ENCODE measurements at regions not wholly inside any gene's neighbourhood (a gene's known extent, or its start where the extent isn't known, plus 50 kb on each side); places are given as distances from the start of the nearest gene placed in this dataset.
A peak's percentile ranks its signal among the peaks of the same experiment; 100 is the strongest.

DNA sequence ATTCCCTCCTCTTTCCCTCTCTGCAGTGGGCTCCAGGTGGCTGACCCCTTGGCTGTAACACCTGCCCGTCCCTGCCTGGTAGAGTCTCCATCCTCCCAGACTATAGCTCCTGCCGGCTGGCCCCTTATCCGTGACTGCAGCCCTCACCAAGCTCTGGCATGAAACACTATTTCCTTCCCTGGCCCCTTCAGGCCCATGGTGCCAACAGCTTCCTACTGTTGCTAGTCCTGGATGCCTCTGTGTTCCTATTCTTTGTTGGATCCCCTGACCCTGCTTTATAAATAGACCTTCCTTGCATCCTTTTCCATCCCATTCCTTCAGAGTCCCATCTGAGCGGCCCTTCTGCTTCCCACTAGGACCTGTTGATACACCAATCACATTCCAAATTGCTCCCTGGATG is 195.0 kb downstream of the ZNF326 start:
- Histone ChIP-seq H3K9me2 (ENCODE audit: insufficient read depth) (0 out of 2 replicates have a peak, but pooled peaks cover 3% of the 10 kb centered on the region), H3K4me2 (no peak overlapping the region), H3F3A (replicated peaks; ENCODE audit: low read depth) (no peaks in the 10 kb centered on the region), H3K4me1 (ENCODE audit: insufficient read depth) (no peaks in the 10 kb centered on the region), H4K20me1 (replicated peaks; ENCODE audit: insufficient read depth) (no peaks in the 10 kb centered on the region), H3K36me3 (ENCODE audit: insufficient read depth) (no peaks in the 10 kb centered on the region), H3K4me3 (no peak overlapping the region), H3K79me2 (replicated peaks; ENCODE audit: insufficient read depth) (no peaks in the 10 kb centered on the region), H3K27me3 (ENCODE audit: insufficient read depth) (no peaks in the 10 kb centered on the region), H3K27ac (ENCODE audit: low read depth) (no peak overlapping the region), H2AFZ (peak overlapping the region; percentile 43; the same call in 1 of the 2 replicates)
- DNase-seq (ENCODE audit: low spot score) (no peak), ATAC-seq (no peak)
- no peaks in the 10 kb centered on the region for H3K4me1 Mint-ChIP-seq
- H3K27me3 Mint-ChIP-seq (ENCODE audit: insufficient read depth, low read depth, poor library complexity) = peaks cover 3% of the 10 kb centered on the region
- no peaks in the 10 kb centered on the region for H3K9me3 Mint-ChIP-seq
- no peak overlapping the region for H3K27ac Mint-ChIP-seq
- H3K4me3 Mint-ChIP-seq = no peak overlapping the region
- TF ChIP-seq, protein P1, sequence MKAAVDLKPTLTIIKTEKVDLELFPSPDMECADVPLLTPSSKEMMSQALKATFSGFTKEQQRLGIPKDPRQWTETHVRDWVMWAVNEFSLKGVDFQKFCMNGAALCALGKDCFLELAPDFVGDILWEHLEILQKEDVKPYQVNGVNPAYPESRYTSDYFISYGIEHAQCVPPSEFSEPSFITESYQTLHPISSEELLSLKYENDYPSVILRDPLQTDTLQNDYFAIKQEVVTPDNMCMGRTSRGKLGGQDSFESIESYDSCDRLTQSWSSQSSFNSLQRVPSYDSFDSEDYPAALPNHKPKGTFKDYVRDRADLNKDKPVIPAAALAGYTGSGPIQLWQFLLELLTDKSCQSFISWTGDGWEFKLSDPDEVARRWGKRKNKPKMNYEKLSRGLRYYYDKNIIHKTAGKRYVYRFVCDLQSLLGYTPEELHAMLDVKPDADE (IDR thresholded peaks at IDR 0.05) = no peak
- no peaks in the 10 kb centered on the region for H3K36me3 Mint-ChIP-seq (ENCODE audit: low read depth)

DNA sequence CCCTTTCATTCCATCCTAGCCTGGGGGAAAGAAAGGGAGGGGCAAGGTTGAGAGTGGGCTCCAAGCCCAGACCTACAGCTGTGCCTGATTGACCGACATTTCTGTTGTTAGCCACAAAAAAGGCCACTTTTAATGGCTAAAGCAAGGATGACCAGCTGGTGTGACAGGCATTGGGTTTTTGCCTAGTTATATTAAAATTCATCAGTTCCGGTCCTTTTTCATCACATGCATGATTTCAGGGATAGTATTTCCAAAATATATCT is 192.3 kb downstream of the ZNF326 start:
- Histone ChIP-seq H3F3A (replicated peaks; ENCODE audit: low read depth) (no peaks in the 10 kb centered on the region), H3K9me2 (ENCODE audit: insufficient read depth) (0 out of 2 replicates have a peak, but pooled peaks cover 3% of the 10 kb centered on the region), H2AFZ (no peak overlapping the region), H3K27me3 (ENCODE audit: insufficient read depth) (no peaks in the 10 kb centered on the region), H3K27ac (ENCODE audit: low read depth) (no peak overlapping the region), H3K79me2 (replicated peaks; ENCODE audit: insufficient read depth) (no peaks in the 10 kb centered on the region), H3K4me3 (no peak overlapping the region), H3K4me1 (ENCODE audit: insufficient read depth) (no peaks in the 10 kb centered on the region), H4K20me1 (replicated peaks; ENCODE audit: insufficient read depth) (no peaks in the 10 kb centered on the region), H3K4me2 (no peak overlapping the region), H3K36me3 (ENCODE audit: insufficient read depth) (no peaks in the 10 kb centered on the region)
- Mint-ChIP-seq H3K36me3 (ENCODE audit: low read depth) (no peaks in the 10 kb centered on the region), H3K27ac (no peak overlapping the region), H3K9me3 (no peaks in the 10 kb centered on the region), H3K4me1 (no peaks in the 10 kb centered on the region), H3K4me3 (no peak overlapping the region), H3K27me3 (ENCODE audit: insufficient read depth, low read depth, poor library complexity) (peaks cover 3% of the 10 kb centered on the region)
- no peak for DNase-seq (ENCODE audit: low spot score)
- ATAC-seq = no peak
- TF ChIP-seq ZNF114 (CRISPR knock-in tag; IDR thresholded peaks at IDR 0.05) (no peak), CTCF (conservative IDR thresholded peaks at IDR 0.05; ENCODE audit: low read depth in 2 of 2) (no peak), POLR2AphosphoS5 (IDR thresholded peaks at IDR 0.05; ENCODE audit: low read depth) (no peak), NANOG (IDR thresholded peaks at IDR 0.05; ENCODE audit: borderline replicate concordance) (no peak), ZNF331 (CRISPR knock-in tag; IDR thresholded peaks at IDR 0.05; ENCODE audit: low read depth) (no peak), STAT1 (IDR thresholded peaks at IDR 0.05; ENCODE audit: unreplicated experiment) (no peak), REST (IDR thresholded peaks at IDR 0.05; ENCODE audit: unreplicated experiment) (no peak), JUNB (IDR thresholded peaks at IDR 0.05; ENCODE audit: unreplicated experiment) (no peak), EZH2phosphoT487 (IDR thresholded peaks at IDR 0.05; ENCODE audit: unreplicated experiment) (no peak)
- TF ChIP-seq, protein P1 (IDR thresholded peaks at IDR 0.05) = no peak

Measured in GM23338 (cell line).